T-helper 17 cell (primary cell): ENCODE measurements at regions not wholly inside any gene's neighbourhood (a gene's known extent, or its start where the extent isn't known, plus 50 kb on each side); places are given as distances from the start of the nearest gene placed in this dataset.

Source experiments
- ATAC-seq: fragments of 150-1000 bp; cut with Tn5 transposase; 2 replicates; pipeline ENCODE4 v1.10.0; 2021; ENCODE audit warnings: mild to moderate bottlenecking, moderate library complexity
- DNase-seq, 3 donors: peaks; one replicate each; pipeline versions ENCODE4 v3.0.0 to v3.0.0-alpha.2; 2020 to 2021
- H3K9me3 ChIP-seq: one replicate; pipeline ENCODE4 v1.7.0; 2013; ENCODE audit warnings: low read length, mild to moderate bottlenecking; ENCODE audit not compliant: control insufficient read depth, poor library complexity, severe bottlenecking
- H3K27ac Mint-ChIP-seq: one replicate; pipeline ENCODE4 v1.8.0; 2022; ENCODE audit warnings: mild to moderate bottlenecking, moderate library complexity, mixed read lengths
- H3K27me3 Mint-ChIP-seq: one replicate; pipeline ENCODE4 v1.8.0; 2022; ENCODE audit warnings: mixed read lengths
- H3K36me3 Mint-ChIP-seq: one replicate; pipeline ENCODE4 v1.8.0; 2022; ENCODE audit warnings: low read depth, mixed read lengths
- H3K4me1 Mint-ChIP-seq: one replicate; pipeline ENCODE4 v1.8.0; 2022; ENCODE audit warnings: mild to moderate bottlenecking, mixed read lengths
- H3K4me3 Mint-ChIP-seq: one replicate; pipeline ENCODE4 v1.8.0; 2022; ENCODE audit warnings: mild to moderate bottlenecking, moderate library complexity, mixed read lengths

GRCh38 chr15:89395996-89396395 is 61.4 kb upstream of the POLG start:
- Mint-ChIP-seq H3K4me3 (no peak overlapping the region), H3K36me3 (peaks cover 2% of the 10 kb centered on the region), H3K4me1 (no peaks in the 10 kb centered on the region), H3K27ac (no peak overlapping the region), H3K27me3 (peaks cover 79% of the 10 kb centered on the region)
- DNase-seq (no peak), ATAC-seq (no peak)
- no peaks in the 10 kb centered on the region for H3K9me3 ChIP-seq

- ATAC-seq (no peak), DNase-seq (no peak)
- no peak overlapping the region for H3K27ac Mint-ChIP-seq
- H3K9me3 ChIP-seq = no peaks in the 10 kb centered on the region
- no peaks in the 10 kb centered on the region for H3K4me1 Mint-ChIP-seq
- peaks cover 2% of the 10 kb centered on the region for H3K36me3 Mint-ChIP-seq
- no peak overlapping the region for H3K4me3 Mint-ChIP-seq
- peaks cover 78% of the 10 kb centered on the region for H3K27me3 Mint-ChIP-seq
Observed at GRCh38 chr15:89395461-89395871, 60.8 kb upstream of the POLG start.

GRCh38 chr15:89395031-89395430 is 60.4 kb upstream of the POLG start:
- H3K36me3 Mint-ChIP-seq = peaks cover 2% of the 10 kb centered on the region
- no peak overlapping the region for H3K27ac Mint-ChIP-seq
- no peak overlapping the region for H3K4me3 Mint-ChIP-seq
- DNase-seq = no peak
- H3K27me3 Mint-ChIP-seq = peaks cover 82% of the 10 kb centered on the region
- no peaks in the 10 kb centered on the region for H3K4me1 Mint-ChIP-seq
- no peaks in the 10 kb centered on the region for H3K9me3 ChIP-seq
- ATAC-seq = no peak

- Mint-ChIP-seq H3K4me3 (no peak overlapping the region), H3K36me3 (peaks cover 2% of the 10 kb centered on the region), H3K27ac (no peak overlapping the region), H3K4me1 (no peaks in the 10 kb centered on the region), H3K27me3 (peaks cover 82% of the 10 kb centered on the region)
- no peak for ATAC-seq
- H3K9me3 ChIP-seq = no peaks in the 10 kb centered on the region
- no peak for DNase-seq
Observed at GRCh38 chr15:89393056-89393455, 58.4 kb upstream of the POLG start.

GRCh38 chr15:89391685-89392257 is 57.1 kb upstream of the POLG start:
- Mint-ChIP-seq H3K4me1 (no peaks in the 10 kb centered on the region), H3K27ac (no peak overlapping the region), H3K36me3 (no peaks in the 10 kb centered on the region), H3K4me3 (no peak overlapping the region), H3K27me3 (peaks cover 73% of the 10 kb centered on the region)
- H3K9me3 ChIP-seq = no peaks in the 10 kb centered on the region
- DNase-seq = no peak
- no peak for ATAC-seq

GRCh38 chr15:89389841-89390603 is 55.4 kb upstream of the POLG start:
- no peak overlapping the region for H3K4me3 Mint-ChIP-seq
- no peaks in the 10 kb centered on the region for H3K9me3 ChIP-seq
- H3K36me3 Mint-ChIP-seq = no peaks in the 10 kb centered on the region
- ATAC-seq (no peak), DNase-seq (no peak)
- H3K4me1 Mint-ChIP-seq = no peaks in the 10 kb centered on the region
- H3K27me3 Mint-ChIP-seq = peaks cover 60% of the 10 kb centered on the region
- H3K27ac Mint-ChIP-seq = no peak overlapping the region

GRCh38 chr15:89387140-89387903 is 52.7 kb upstream of the POLG start:
- no peaks in the 10 kb centered on the region for H3K9me3 ChIP-seq
- no peak for ATAC-seq
- H3K27me3 Mint-ChIP-seq = peaks cover 58% of the 10 kb centered on the region
- no peak overlapping the region for H3K27ac Mint-ChIP-seq
- DNase-seq = no peak
- no peak overlapping the region for H3K4me3 Mint-ChIP-seq
- H3K4me1 Mint-ChIP-seq = no peaks in the 10 kb centered on the region
- H3K36me3 Mint-ChIP-seq = no peaks in the 10 kb centered on the region

GRCh38 chr15:89385596-89386331 is 51.1 kb upstream of the POLG start:
- H3K4me3 Mint-ChIP-seq = no peak overlapping the region
- peaks cover 60% of the 10 kb centered on the region for H3K27me3 Mint-ChIP-seq
- no peak overlapping the region for H3K27ac Mint-ChIP-seq
- no peaks in the 10 kb centered on the region for H3K36me3 Mint-ChIP-seq
- no peak for DNase-seq
- no peaks in the 10 kb centered on the region for H3K9me3 ChIP-seq
- ATAC-seq = no peak
- H3K4me1 Mint-ChIP-seq = no peaks in the 10 kb centered on the region
